A549 (cell line): ENCODE measurements at regions not wholly inside any gene's neighbourhood (a gene's known extent, or its start where the extent isn't known, plus 50 kb on each side); places are given as distances from the start of the nearest gene placed in this dataset.

Experiments used
- ATAC-seq, 2 experiments: fragments of 200-7000 bp in 1 of 2; fragments of >200 bp in 1 of 2; cut with Nextera tagmentation in 1 of 2; cut with Tn5 transposase in 1 of 2; 3 replicates each; pipeline versions ENCODE4 v1.8.0 to v1.9.1; 2018 to 2020; ENCODE audit warnings: mild to moderate bottlenecking in 1 of 2, moderate library complexity in 1 of 2
- CTCF ChIA-PET: fragments of 300-600 bp; sonication (Branson Sonifier 250); formaldehyde crosslinking; extraction: SDS; loops from one replicate; lab custom pipeline; 2021; ENCODE audit warnings: antibody characterized with exemption, inconsistent platforms; lab: Yijun Ruan, JAX
- POLR2A ChIA-PET: fragments of 350-600 bp; formaldehyde crosslinking; extraction: SDS; loops from one replicate; lab custom pipeline; 2021; ENCODE audit warnings: antibody characterized with exemption, inconsistent platforms; lab: Yijun Ruan, JAX
- DNase-seq, 2 experiments: peaks; one replicate each; pipeline versions ENCODE4 v3.0.0 to v3.0.0-alpha.2; 2011 to 2016; ENCODE audit warnings: low read depth in 1 of 2, low spot score in 1 of 2
- FAIRE-seq: peaks from 2 replicates; lab custom pipeline; 2011; peaks lifted over from hg19 to GRCh38; lab: Jason Lieb, UNC
- H3K27ac ChIP-seq, 2 experiments: fragments of >200 bp; sonication (Bioruptor Twin); formaldehyde crosslinking; 3 replicates each; pipeline ENCODE4 v1.5.1; 2016 to 2017
- H3K4me1 ChIP-seq: fragments of >200 bp; sonication (Bioruptor Twin); formaldehyde crosslinking; 3 replicates; pipeline ENCODE4 v1.6.1; 2016
- H3K4me2 ChIP-seq: fragments of >200 bp; sonication (Bioruptor Twin); formaldehyde crosslinking; 3 replicates; pipeline ENCODE4 v1.6.1; 2016
- H3K4me3 ChIP-seq: fragments of >200 bp; sonication (Bioruptor Twin); formaldehyde crosslinking; 3 replicates; pipeline ENCODE4 v1.5.1; 2016
- H3K9me3 ChIP-seq: fragments of >200 bp; sonication (Bioruptor Twin); formaldehyde crosslinking; 3 replicates; pipeline ENCODE4 v1.6.1; 2016
- BCL3 ChIP-seq: fragments of >200 bp; sonication (Bioruptor Twin); formaldehyde crosslinking; IDR thresholded peaks from 3 replicates; pipeline ENCODE4 v1.6.1; 2016
- CBX8 ChIP-seq: fragments of 200-600 bp; sonication (generic); IDR thresholded peaks from 2 replicates; pipeline ENCODE4 v1.6.1; 2016
- CEBPB ChIP-seq, 2 experiments: fragments of >200 bp in 1 of 2; sonication (Bioruptor Twin) in 1 of 2; formaldehyde crosslinking in 1 of 2; IDR thresholded peaks; 2 replicates each; pipeline ENCODE4 v1.6.1; 2012 to 2016
- CHD2 ChIP-seq: fragments of 150-350 bp; IDR thresholded peaks from 2 replicates; pipeline ENCODE4 v1.6.1; 2014; ENCODE audit warnings: low read length; ENCODE audit not compliant: partially characterized antibody
- CHD4 ChIP-seq: fragments of 200-600 bp; sonication (generic); IDR thresholded peaks from 2 replicates; pipeline ENCODE4 v1.6.1; 2016; ENCODE audit warnings: antibody characterized with exemption, mild to moderate bottlenecking, borderline replicate concordance
- CTCF ChIP-seq: fragments of >200 bp; sonication (Bioruptor Twin); formaldehyde crosslinking; IDR thresholded peaks from 3 replicates; pipeline ENCODE4 v1.5.1; 2016
- E2F6 ChIP-seq: IDR thresholded peaks from 2 replicates; pipeline ENCODE4 v1.6.1; 2012; ENCODE audit warnings: low read depth, borderline replicate concordance
- EHF ChIP-seq: fragments of 250-450 bp; sonication (Bioruptor Pico); IDR thresholded peaks from 2 replicates; pipeline ENCODE4 v1.5.0; 2020; ENCODE audit warnings: mild to moderate bottlenecking
- EHMT2 ChIP-seq: fragments of 200-600 bp; sonication (generic); IDR thresholded peaks from 2 replicates; pipeline ENCODE4 v1.6.1; 2016; ENCODE audit warnings: antibody characterized with exemption, low read depth, mild to moderate bottlenecking, moderate library complexity
- EP300 ChIP-seq, 2 experiments: fragments of >200 bp; sonication (Bioruptor Twin); formaldehyde crosslinking; IDR thresholded peaks; 2 replicates in 1 of 2; 3 replicates in 1 of 2; pipeline ENCODE4 v1.6.1; 2016 to 2017
- ESRRA ChIP-seq: fragments of 150-350 bp; IDR thresholded peaks from 2 replicates; pipeline ENCODE4 v1.6.1; 2014; ENCODE audit warnings: mild to moderate bottlenecking, low read length, borderline replicate concordance
- FOXS1 ChIP-seq: fragments of 250-450 bp; sonication (Bioruptor Pico); IDR thresholded peaks from 2 replicates; pipeline ENCODE4 v1.5.0; 2020; ENCODE audit warnings: mild to moderate bottlenecking, moderate library complexity
- HMGXB4 ChIP-seq: fragments of 250-450 bp; sonication (Bioruptor Pico); IDR thresholded peaks from 2 replicates; pipeline ENCODE4 v1.5.0; 2021; ENCODE audit warnings: mild to moderate bottlenecking, moderate library complexity, borderline replicate concordance
- HOXB13 ChIP-seq: fragments of 250-450 bp; sonication (Bioruptor Pico); IDR thresholded peaks from 2 replicates; pipeline ENCODE4 v1.5.0; 2020; ENCODE audit warnings: low read depth, mild to moderate bottlenecking, moderate library complexity
- JUN ChIP-seq, 2 experiments: fragments of >200 bp; sonication (Bioruptor Twin); formaldehyde crosslinking; IDR thresholded peaks; 2 replicates in 1 of 2; 3 replicates in 1 of 2; pipeline ENCODE4 v1.6.1; 2016 to 2017
- KDM5A ChIP-seq: fragments of 200-600 bp; sonication (generic); IDR thresholded peaks from 2 replicates; pipeline ENCODE4 v1.6.1; 2016; ENCODE audit warnings: antibody characterized with exemption, mild to moderate bottlenecking
- MAFK ChIP-seq: fragments of 450-650 bp; IDR thresholded peaks from 2 replicates; pipeline ENCODE4 v1.6.1; 2014; ENCODE audit not compliant: partially characterized antibody
- MYC ChIP-seq: IDR thresholded peaks from 2 replicates; pipeline ENCODE4 v1.6.1; 2012; ENCODE audit warnings: mild to moderate bottlenecking, inconsistent platforms, low read length, improper control_type of control experiment, borderline replicate concordance
- NFE2L2 ChIP-seq: fragments of 150-350 bp; conservative IDR thresholded peaks from 2 replicates; pipeline ENCODE4 v1.6.1; 2014; ENCODE audit warnings: low read length
- PBX3 ChIP-seq: IDR thresholded peaks from 2 replicates; pipeline ENCODE4 v1.6.1; 2012
- PHF8 ChIP-seq: fragments of 200-600 bp; sonication (generic); IDR thresholded peaks from 2 replicates; pipeline ENCODE4 v1.6.1; 2016; ENCODE audit warnings: low read depth, mild to moderate bottlenecking, antibody characterized with exemption, moderate library complexity, borderline replicate concordance
- RAD21 ChIP-seq, 2 experiments: fragments of >200 bp in 1 of 2; sonication (Bioruptor Twin) in 1 of 2; formaldehyde crosslinking in 1 of 2; IDR thresholded peaks in 1 of 2; conservative IDR thresholded peaks in 1 of 2; 2 replicates in 1 of 2; 3 replicates in 1 of 2; pipeline ENCODE4 v1.6.1; 2012 to 2018; ENCODE audit warnings: inconsistent platforms in 1 of 2
- RCOR1 ChIP-seq: fragments of 150-350 bp; IDR thresholded peaks from 2 replicates; pipeline ENCODE4 v1.6.1; 2014; ENCODE audit warnings: antibody characterized with exemption, low read length, low read depth
- RFX5 ChIP-seq: fragments of 450-650 bp; IDR thresholded peaks from 2 replicates; pipeline ENCODE4 v1.7.1; 2014; ENCODE audit warnings: antibody characterized with exemption, mild to moderate bottlenecking, moderate library complexity
- SMC3 ChIP-seq: fragments of >200 bp; sonication (Bioruptor Twin); formaldehyde crosslinking; IDR thresholded peaks from 3 replicates; pipeline ENCODE4 v1.6.1; 2018; ENCODE audit warnings: inconsistent platforms
- SREBF2 ChIP-seq: fragments of 450-650 bp; IDR thresholded peaks from 2 replicates; pipeline ENCODE4 v1.6.1; 2014; ENCODE audit warnings: mild to moderate bottlenecking, moderate library complexity
- TFCP2L1 ChIP-seq: fragments of 250-450 bp; sonication (Bioruptor Pico); IDR thresholded peaks from 2 replicates; pipeline ENCODE4 v1.5.0; 2021; ENCODE audit warnings: mild to moderate bottlenecking
- TP53 ChIP-seq: fragments of 250-450 bp; sonication (Bioruptor Pico); IDR thresholded peaks from 2 replicates; pipeline ENCODE4 v1.5.0; 2021; ENCODE audit warnings: mild to moderate bottlenecking, moderate library complexity
- ZNF302 ChIP-seq: fragments of 250-450 bp; sonication (Bioruptor Pico); IDR thresholded peaks from 2 replicates; pipeline ENCODE4 v1.9.0; 2021; ENCODE audit warnings: inconsistent platforms, mild to moderate bottlenecking, moderate library complexity
- ZSCAN20 ChIP-seq: fragments of 250-450 bp; sonication (Bioruptor Pico); IDR thresholded peaks from 2 replicates; pipeline ENCODE4 v1.8.0; 2022; ENCODE audit warnings: mild to moderate bottlenecking, moderate library complexity
- WGBS: methylation state at CpG from one replicate; pipeline ENCODE4 v1.1.6; 2017; ENCODE audit errors: missing lambda C conversion rate; 5-methylcytosine and 5-hydroxymethylcytosine counted together

- TF ChIP-seq RFX5 (no peak), PHF8 (no peak), CBX8 (no peak), SMC3 (no peak), CEBPB (IDR thresholded peaks at IDR 0.05) (no peak), ZSCAN20 (CRISPR knock-in tag) (no peak), TFCP2L1 (CRISPR knock-in tag) (no peak), EHF (CRISPR knock-in tag) (no peak), ZNF302 (CRISPR knock-in tag) (no peak), RCOR1 (no peak), KDM5A (no peak), EHMT2 (no peak), SREBF2 (no peak), BCL3 (no peak), CHD2 (no peak), ESRRA (no peak), EP300 (IDR thresholded peaks at IDR 0.05) (no peak), CTCF (no peak), PBX3 (no peak)
- TF ChIP-seq, all 56 proteins: peak for 0
- ATAC-seq (no peak), FAIRE-seq (no peak), DNase-seq (no peak)
- ChIA-PET CTCF (no interaction called here), POLR2A (no interaction called here)
- Histone ChIP-seq H3K27ac (no peak overlapping the region), H3K4me3 (no peak overlapping the region), H3K9me3 (no peaks in the 10 kb centered on the region), H3K4me2 (no peak overlapping the region), H3K4me1 (no peaks in the 10 kb centered on the region)
- 0% methylated on average over 5 of the region's 5 CpGs for WGBS
Observed at GRCh38 chr9:28031521-28032267, 458.4 kb upstream of the C9orf72 start.

- DNase-seq (no peak), FAIRE-seq (no peak), ATAC-seq (no peak)
- Histone ChIP-seq H3K9me3 (no peaks in the 10 kb centered on the region), H3K4me3 (no peak overlapping the region), H3K27ac (no peak overlapping the region), H3K4me2 (no peak overlapping the region), H3K4me1 (no peaks in the 10 kb centered on the region)
- ChIA-PET CTCF (no interaction called here), POLR2A (no interaction called here)
- 0% methylated on average over 2 of the region's 2 CpGs for WGBS
- TF ChIP-seq MYC: no peak
- TF ChIP-seq E2F6: no peak
- no peak for TF ChIP-seq HOXB13
- no peak for TF ChIP-seq JUN (IDR thresholded peaks at IDR 0.05)
- no peak for TF ChIP-seq MAFK
- TF ChIP-seq FOXS1 (CRISPR knock-in tag): no peak
- TF ChIP-seq PHF8: no peak
- no peak for TF ChIP-seq RAD21 (conservative IDR thresholded peaks at IDR 0.05 in 1 of 2, IDR thresholded peaks at IDR 0.05 in 1 of 2)
- no peak for TF ChIP-seq HMGXB4 (CRISPR knock-in tag)
- TF ChIP-seq CHD4: no peak
- no peak for TF ChIP-seq NFE2L2
- no peak for TF ChIP-seq TP53 (CRISPR knock-in tag)
- TF ChIP-seq, all 56 proteins: peak for 0
Observed at GRCh38 chr9:28032268-28032590, 458.9 kb upstream of the C9orf72 start.
